HepG2 (cell line): ENCODE measurements at regions not wholly inside any gene's neighbourhood (a gene's known extent, or its start where the extent isn't known, plus 50 kb on each side); places are given as distances from the start of the nearest gene placed in this dataset.

ENCODE experiments used
- ATAC-seq: fragments of 200-7000 bp; cut with Tn5 transposase; 3 replicates; pipeline ENCODE4 v1.9.1; 2020; ENCODE audit warnings: mild to moderate bottlenecking, moderate library complexity
- BruUV-seq: library from RNA; stranded (reverse); fragments of 400-500 nt; replicated peaks from 2 replicates; lab custom pipeline; 2021; lab: Mats Ljungman, UMichigan
- CTCF ChIA-PET: fragments of 300-600 bp; formaldehyde crosslinking; extraction: SDS; loops from one replicate; lab custom pipeline; 2021; ENCODE audit warnings: low total read pairs, inconsistent platforms, low intra/inter-chr PET ratio; lab: Yijun Ruan, JAX
- POLR2A ChIA-PET: fragments of 350-600 bp; sonication (Branson Sonifier 250); formaldehyde crosslinking; loops from one replicate; lab custom pipeline; 2020; ENCODE audit warnings: antibody characterized with exemption, inconsistent platforms; lab: Yijun Ruan, JAX
- DNase-seq: peaks from one replicate; pipeline ENCODE4 v3.0.0-alpha.2; 2015; ENCODE audit warnings: low spot score
- FAIRE-seq: peaks from 3 replicates; lab custom pipeline; 2011; peaks lifted over from hg19 to GRCh38; lab: Jason Lieb, UNC
- H2AFZ ChIP-seq: one replicate; pipeline ENCODE4 v1.6.1; 2011; ENCODE audit warnings: low read length, inconsistent platforms
- H3K27ac ChIP-seq: fragments of 300-600 bp; 3 replicates; pipeline ENCODE4 v1.8.0; 2011; ENCODE audit warnings: mixed run types, mild to moderate bottlenecking, mixed read lengths, low read length, inconsistent platforms; ENCODE audit not compliant: insufficient read depth; ENCODE audit errors: extremely low read length
- H3K27me3 ChIP-seq, 2 experiments: fragments of 200-600 bp in 1 of 2; 2 replicates in 1 of 2; 3 replicates in 1 of 2; pipeline versions ENCODE4 v1.6.0 to v1.8.0; 2011; ENCODE audit warnings: low read length in 2 of 2, mild to moderate bottlenecking in 2 of 2, moderate library complexity in 2 of 2, inconsistent platforms in 1 of 2; ENCODE audit not compliant: insufficient read depth in 2 of 2, control insufficient read depth in 1 of 2
- H3K36me3 ChIP-seq, 2 experiments: fragments of 200-600 bp in 1 of 2; replicated peaks in 1 of 2; 2 replicates in 1 of 2; 3 replicates in 1 of 2; pipeline versions ENCODE4 v1.5.1 to v1.8.0; 2011; ENCODE audit warnings: low read length in 2 of 2, inconsistent platforms in 1 of 2; ENCODE audit not compliant: insufficient read depth in 2 of 2, control insufficient read depth in 1 of 2
- H3K4me1 ChIP-seq: 2 replicates; pipeline ENCODE4 v1.5.1; 2012; ENCODE audit warnings: low read length, inconsistent platforms; ENCODE audit not compliant: insufficient read depth
- H3K4me2 ChIP-seq: 2 replicates; pipeline ENCODE4 v1.6.0; 2011; ENCODE audit warnings: low read depth, low read length, inconsistent platforms
- H3K4me3 ChIP-seq, 3 experiments: fragments of 200-600 bp in 1 of 3; sonication (generic), shearing (Covaris generic) in 1 of 3; replicated peaks in 1 of 3; 2 replicates each; pipeline ENCODE4 v1.5.1; 2011 to 2016; ENCODE audit warnings: low read length in 3 of 3, inconsistent platforms in 2 of 3, low read depth in 2 of 3, mild to moderate bottlenecking in 2 of 3, control low read depth in 1 of 3, mixed read lengths in 1 of 3; ENCODE audit not compliant: insufficient read depth in 1 of 3
- H3K79me2 ChIP-seq: one replicate; pipeline ENCODE4 v1.6.1; 2011; ENCODE audit warnings: low read length, inconsistent platforms; ENCODE audit not compliant: insufficient read depth
- H3K9ac ChIP-seq: 2 replicates; pipeline ENCODE4 v1.6.0; 2011; ENCODE audit warnings: mild to moderate bottlenecking, low read depth, low read length, inconsistent platforms; ENCODE audit not compliant: insufficient read depth
- H3K9me3 ChIP-seq: 2 replicates; pipeline ENCODE4 v1.5.1; 2012; ENCODE audit warnings: mild to moderate bottlenecking, low read length
- H4K20me1 ChIP-seq: 2 replicates; pipeline ENCODE4 v1.6.0; 2011; ENCODE audit warnings: inconsistent platforms, mild to moderate bottlenecking, low read length, moderate library complexity; ENCODE audit not compliant: insufficient read depth
- ELF1 ChIP-seq: sonication (generic); formaldehyde crosslinking; IDR thresholded peaks from 2 replicates; pipeline ENCODE4 v1.4.0; 2020; ENCODE audit warnings: missing genetic modification reagents
- KIAA2018 ChIP-seq: sonication (generic); formaldehyde crosslinking; IDR thresholded peaks from 2 replicates; pipeline ENCODE4 v1.5.0; 2020; ENCODE audit warnings: mild to moderate bottlenecking, missing genetic modification reagents, borderline replicate concordance
- SNAPC2 ChIP-seq: sonication (generic); formaldehyde crosslinking; IDR thresholded peaks from 2 replicates; pipeline ENCODE4 v1.8.1; 2022; ENCODE audit warnings: mild to moderate bottlenecking, missing genetic modification reagents
- WIZ ChIP-seq: sonication (generic); formaldehyde crosslinking; IDR thresholded peaks from 2 replicates; pipeline ENCODE4 v1.5.1; 2020; ENCODE audit warnings: mild to moderate bottlenecking, missing genetic modification reagents
- ZBTB44 ChIP-seq: sonication (generic); formaldehyde crosslinking; IDR thresholded peaks from 2 replicates; pipeline ENCODE4 v1.4.0; 2020; ENCODE audit warnings: missing genetic modification reagents
- WGBS: methylation state at CpG from one replicate; pipeline ENCODE4 v1.1.6; 2017; ENCODE audit warnings: low lambda C conversion rate; 5-methylcytosine and 5-hydroxymethylcytosine counted together
- in situ Hi-C: cut with HindIII; loops from 2 replicates; pipeline ENCODE4 v1.10.0; 2017; ENCODE audit warnings: low pct_unique_long_range_greater_than_20kb; ENCODE audit not compliant: extremely low pct_ligation_motif_present
- intact Hi-C: fragments of 100-400 bp; cut with micrococcal nuclease; formaldehyde crosslinking; loops from one replicate; pipeline ENCODE4 v1.10.0; 2022; ENCODE audit not compliant: unreplicated experiment

GRCh38 chr11:91850533-91851275 is 373.9 kb upstream of the FAT3 start:
- no peaks in the 10 kb centered on the region for H3K79me2 ChIP-seq
- no peaks in the 10 kb centered on the region for H4K20me1 ChIP-seq
- POLR2A ChIA-PET, result no interaction called here
- TF ChIP-seq ZBTB44, result no peak
- TF ChIP-seq ELF1, result no peak
- no peak for TF ChIP-seq SNAPC2 (CRISPR knock-in tag)
- no peak for TF ChIP-seq KIAA2018 (CRISPR knock-in tag)
- no peak for TF ChIP-seq WIZ
- no peak overlapping the region for H3K4me2 ChIP-seq
- no peaks in the 10 kb centered on the region for H3K27me3 ChIP-seq
- intact Hi-C loops, result no loop called here
- in situ Hi-C loops, result no loop called here
- H3K27ac ChIP-seq, result no peak overlapping the region
- CTCF ChIA-PET, result no interaction called here
- H3K9ac ChIP-seq, result no peak overlapping the region
- H3K36me3 ChIP-seq, result no peaks in the 10 kb centered on the region
- WGBS, result 32% methylated on average over 7 of the region's 7 CpGs
- no peak overlapping the region for H3K4me3 ChIP-seq
- BruUV-seq, result no TSS peak
- no peaks in the 10 kb centered on the region for H3K4me1 ChIP-seq
- H3K9me3 ChIP-seq, result peaks cover 20% of the 10 kb centered on the region; the same call in 1 of the 2 replicates
- no peak for FAIRE-seq
- DNase-seq, result no peak
- no peak overlapping the region for H2AFZ ChIP-seq
- no peak for ATAC-seq
